Daoy (cell line): ENCODE measurements at regions not wholly inside any gene's neighbourhood (a gene's known extent, or its start where the extent isn't known, plus 50 kb on each side); places are given as distances from the start of the nearest gene placed in this dataset.
"Not testable (repeated sequence)": the region's sequence is repeated elsewhere in the genome, so short reads cannot be mapped to it uniquely, and the experiment has no call there.

Experiments used
- DNase-seq: peaks from one replicate; pipeline ENCODE4 v3.0.0-alpha.2; 2015; ENCODE audit warnings: low read depth

DNA sequence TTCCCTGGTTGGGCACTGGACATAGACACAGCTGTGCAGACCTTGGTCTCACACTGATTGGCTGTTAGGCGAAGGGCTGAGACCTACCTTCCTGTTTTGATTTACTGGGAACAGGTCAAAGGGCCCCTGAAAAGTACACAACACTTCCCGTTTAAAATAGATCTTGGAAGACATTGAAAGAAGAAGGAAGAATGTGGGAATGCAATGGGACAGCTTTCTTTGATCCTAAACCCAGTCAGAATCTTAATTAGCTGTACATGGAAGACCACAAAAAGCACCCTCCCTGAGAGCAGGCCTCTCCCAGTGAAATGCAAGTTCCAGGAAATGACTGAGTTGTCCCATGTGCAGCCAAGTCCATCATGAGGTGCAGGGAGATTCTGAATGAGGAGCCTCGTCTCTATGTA is 83.6 kb upstream of the EXOC2 start:
- DNase-seq: no peak

DNA sequence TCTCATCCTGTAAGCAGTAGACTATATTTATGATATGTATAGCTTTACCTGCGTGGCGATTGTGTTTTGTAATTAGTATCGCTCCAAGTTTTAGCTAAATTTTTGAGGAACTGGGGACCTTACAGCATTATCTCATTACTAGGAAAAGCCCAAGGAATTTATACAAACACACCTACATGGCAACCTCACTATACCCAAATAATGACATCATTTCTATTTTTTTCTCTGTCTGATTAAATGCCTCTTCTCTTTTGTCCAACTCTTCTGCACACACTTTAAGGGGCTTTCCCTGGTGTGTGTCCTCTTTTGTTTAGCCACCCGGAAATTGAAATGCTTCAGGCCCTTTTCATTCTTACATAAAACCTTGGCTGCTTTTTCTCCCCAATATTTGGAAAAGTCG is 82.9 kb upstream of the EXOC2 start:
- DNase-seq: no peak

DNA sequence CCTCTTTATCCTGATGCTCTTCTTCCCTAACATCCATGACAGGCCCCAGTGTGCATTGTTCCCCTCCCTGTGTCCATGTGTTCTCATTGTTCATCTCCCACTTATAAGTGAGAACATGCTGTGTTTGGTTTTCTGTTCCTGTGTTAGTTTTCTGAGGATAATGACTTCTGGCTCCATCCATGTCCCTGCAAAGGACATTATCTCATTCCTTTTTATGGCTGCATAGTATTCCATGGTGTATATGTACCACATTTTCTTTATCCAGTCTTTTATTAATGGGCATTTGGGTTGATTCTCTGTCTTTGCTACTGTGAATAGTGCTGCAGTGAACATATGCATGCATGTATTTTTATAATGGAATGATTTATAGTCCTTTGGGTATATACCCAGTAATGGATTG is 78.7 kb upstream of the EXOC2 start:
- DNase-seq: not testable (repeated sequence)

DNA sequence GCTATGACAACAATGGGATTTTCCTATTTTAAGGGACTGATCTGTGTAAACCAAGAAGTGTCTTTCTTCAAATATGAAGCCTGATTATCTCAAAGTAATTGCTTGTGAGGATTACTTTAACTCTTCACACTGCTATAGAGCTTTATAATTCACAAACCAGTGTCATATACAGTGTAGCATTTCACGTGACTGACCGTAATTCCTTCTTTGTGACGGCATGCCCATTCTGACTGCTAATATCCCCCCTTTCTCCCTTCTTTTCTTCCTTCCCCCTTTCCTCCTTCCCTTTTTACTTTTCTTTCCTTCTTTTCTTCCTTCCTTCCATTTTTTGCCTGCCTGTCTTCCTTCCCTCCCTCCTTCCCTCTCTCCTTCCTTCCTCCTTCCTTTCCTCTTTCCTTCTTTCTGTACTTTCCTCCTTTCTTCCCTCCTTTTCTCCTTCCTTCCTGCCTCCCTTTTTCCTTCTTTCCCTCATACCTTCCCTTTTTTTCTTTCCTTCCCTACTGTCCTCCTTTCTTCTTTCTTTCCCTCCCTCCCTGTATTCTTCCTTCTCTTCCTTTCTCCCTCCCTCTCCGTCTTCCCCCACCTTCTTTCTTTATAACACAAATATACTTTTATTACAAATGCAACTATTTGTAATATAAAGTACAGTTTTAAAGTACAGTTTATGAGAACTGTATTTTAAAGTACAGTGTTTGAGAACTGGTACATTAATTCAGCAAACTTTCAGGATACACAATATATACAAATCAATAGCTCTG is 75.0 kb upstream of the EXOC2 start:
- no peak for DNase-seq

DNA sequence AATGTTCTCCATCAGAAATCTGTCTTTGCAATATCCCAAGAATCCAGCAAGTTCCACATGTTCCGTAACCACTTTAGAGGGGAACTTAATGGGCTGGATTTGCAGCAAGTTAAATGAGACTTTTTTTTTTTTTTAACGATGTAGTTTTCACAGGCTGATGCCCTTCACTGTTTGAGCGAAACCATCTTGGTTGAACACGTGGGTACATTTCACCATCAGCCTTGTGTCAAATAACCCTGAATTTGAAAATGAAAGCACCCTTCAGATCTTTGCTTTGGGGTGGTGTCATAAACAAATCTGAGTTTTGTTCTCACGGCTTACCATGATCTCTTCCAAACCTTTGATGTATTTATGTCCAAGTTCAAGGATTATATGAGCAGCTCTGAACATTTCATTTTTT is 73.7 kb upstream of the EXOC2 start:
- peak; percentile 58 for DNase-seq

DNA sequence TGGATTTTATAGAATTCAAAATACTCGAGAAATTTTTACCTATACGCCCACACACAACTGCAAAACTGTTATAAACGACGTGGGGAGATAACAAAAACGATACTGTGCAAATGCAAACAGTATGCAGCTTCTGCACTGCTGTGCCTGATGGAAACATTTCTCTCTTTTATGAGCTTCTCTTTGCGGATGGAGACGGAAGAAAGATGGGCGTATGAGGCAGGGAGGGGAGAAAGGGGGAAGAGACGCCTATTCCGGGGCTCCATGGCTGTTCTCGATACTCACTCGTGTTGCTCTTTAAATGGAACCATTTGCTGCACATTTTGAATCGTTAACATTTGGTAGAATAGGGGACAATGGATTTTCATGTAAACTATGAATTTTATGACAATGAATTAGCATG is 69.1 kb upstream of the EXOC2 start:
- no peak for DNase-seq

DNA sequence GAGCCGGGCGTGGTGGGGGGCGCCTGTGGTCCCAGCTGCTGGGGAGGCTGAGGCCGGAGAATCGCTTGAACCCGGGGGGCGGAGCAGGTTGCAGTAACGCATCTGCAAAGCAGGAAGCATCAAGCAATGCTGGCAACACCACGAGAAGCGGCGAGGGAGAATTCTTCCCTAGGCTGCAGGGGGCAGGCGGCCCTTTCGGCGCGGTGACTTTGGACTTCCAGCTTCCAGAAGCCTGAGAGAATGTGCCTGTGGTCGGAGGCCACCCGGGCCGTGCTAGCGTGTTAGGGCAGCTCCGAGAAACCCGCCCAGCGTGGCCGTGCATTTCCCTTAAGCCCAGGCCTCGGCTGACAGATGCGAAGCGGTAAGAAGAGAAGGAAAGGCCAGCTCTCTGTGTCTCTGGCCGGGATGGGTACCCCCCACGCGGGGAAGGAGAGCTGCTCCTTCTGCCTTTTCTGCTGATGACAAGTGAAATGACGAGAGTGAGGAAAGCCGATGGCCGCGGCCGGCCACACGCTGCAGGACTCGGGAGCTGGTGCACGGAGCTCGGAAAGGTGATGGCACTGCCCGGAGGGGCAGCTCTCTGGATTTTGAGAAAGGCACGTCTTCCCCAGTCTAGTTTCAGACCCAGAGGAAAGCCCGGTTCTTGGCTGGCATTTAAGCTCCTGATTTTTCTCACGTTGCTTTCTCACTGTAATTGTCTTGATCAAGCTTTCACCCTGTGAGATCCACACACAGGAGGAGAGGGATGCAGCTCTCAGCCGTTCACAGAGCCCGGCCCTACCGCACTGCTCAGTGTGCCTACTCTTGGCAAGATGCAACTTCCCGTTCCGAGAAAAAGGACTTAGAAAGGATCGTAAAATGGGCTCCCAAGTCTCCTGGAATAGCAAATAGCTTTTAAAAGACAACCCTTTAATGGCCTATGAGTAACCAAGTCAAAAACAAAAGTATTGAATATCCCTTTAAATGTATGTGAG is 68.3 kb upstream of the EXOC2 start:
- peak; percentile 41 for DNase-seq

DNA sequence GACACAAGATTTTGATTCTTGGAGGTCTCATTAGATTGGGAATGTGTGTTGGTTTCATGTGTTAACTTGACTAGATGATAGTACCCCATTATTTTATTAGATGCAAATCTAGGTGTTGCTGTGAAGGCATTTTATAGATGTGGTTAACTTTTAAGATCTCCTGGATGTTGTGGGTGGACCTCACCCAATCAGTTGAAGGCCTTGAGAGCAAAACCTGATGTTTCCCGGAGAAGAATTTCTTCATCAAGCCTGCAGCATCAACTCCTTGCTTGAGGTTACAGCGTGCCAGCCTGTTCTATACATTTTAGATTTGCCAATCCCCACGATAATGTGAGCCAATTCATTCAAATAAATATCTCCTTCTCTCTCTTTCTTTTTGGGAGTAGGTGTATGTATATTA is 66.8 kb upstream of the EXOC2 start:
- DNase-seq: no peak

DNA sequence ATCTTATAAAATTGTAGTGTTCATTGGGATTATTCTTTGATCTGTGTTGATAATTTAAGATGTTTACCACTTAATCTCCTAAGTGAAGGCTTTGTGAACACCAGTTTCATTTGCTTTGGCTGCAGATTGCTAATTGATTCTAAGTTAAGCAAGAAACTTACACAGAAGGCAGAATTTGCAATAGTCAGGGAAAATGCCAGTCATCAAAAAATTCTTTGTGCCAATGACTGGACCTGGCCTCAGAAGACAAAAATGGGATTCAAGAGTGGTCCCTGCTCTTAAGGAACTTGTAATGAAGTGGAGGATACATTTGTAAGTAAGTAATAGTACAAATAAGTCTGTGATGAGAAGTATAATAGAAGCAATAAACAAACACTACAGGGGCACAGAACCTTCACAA is 63.3 kb upstream of the EXOC2 start:
- no peak for DNase-seq

DNA sequence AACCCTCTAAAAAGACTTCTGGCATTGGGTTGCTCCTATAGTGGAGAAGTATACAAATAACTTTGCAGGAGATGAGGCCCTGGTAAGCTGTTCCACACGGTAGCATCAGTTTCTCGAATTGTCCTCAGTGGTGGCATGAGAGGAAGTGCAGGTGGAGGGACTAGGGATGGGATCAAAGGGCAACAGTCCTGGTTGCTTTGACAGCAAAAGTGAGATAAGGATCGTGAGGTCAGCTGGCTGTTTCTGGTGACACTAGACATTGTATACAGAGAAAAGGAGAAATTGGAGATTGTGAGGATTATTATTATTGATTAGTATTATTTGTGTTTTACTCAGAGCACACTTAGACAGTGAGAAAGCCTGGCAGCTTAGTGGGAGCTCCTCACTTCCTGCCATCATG is 61.3 kb upstream of the EXOC2 start:
- DNase-seq: no peak

DNA sequence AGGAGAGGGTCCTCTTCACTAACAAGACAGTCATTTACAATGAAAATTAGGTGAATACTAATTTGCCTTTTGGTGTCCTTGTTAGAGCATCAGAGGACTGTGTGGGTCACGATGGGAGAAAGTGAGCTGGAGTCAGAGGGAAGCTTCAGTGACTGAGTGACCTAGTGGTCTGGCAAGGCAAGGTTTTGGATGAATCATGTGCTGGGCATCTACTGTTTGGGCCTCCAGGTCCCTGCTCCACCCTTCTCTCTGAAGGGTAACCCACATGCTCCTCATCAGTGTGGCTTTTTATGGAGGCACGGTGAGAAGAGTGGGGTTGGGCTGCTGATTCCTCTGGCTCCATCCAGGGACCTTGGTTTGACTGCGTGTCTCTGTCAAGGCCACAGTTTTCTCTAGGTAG is 60.5 kb upstream of the EXOC2 start:
- peak; percentile 47 for DNase-seq

DNA sequence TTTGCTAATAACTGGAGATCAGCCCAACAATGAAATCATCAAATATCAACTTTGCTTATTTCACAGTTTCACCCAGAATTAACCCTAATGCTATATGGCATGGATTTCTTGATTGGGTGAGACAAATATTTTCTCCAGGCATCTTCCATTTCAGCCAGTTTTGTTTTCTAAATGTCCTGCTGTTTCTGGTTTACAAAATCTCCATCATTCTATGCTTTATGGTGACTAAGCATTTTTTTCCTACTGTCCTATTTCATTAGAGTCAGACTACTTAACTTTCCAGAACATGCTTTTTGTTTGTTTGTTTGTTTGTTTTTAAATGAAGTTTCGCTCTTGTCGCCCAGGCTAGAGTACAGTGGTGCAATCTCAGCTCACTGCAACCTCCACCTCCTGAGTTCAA is 59.5 kb upstream of the EXOC2 start:
- DNase-seq: no peak

DNA sequence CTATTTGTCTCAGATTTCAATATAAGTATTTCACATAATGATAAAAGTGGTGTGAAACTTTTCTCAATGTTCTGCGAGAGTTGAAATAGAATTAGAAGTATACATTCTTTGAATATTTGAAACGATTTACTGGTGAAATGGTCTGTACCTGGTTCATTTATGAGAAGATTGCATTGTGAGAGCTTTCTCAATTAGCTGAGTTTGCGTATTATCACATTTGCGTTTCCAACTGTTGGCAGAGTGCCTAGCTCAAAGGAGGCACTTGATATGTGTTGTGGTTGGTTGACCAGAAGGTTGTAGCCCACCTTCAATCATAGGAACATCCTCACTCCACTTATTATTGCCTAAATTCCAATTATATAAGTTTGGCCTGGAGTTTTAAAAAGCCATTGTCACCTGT is 58.8 kb upstream of the EXOC2 start:
- no peak for DNase-seq

DNA sequence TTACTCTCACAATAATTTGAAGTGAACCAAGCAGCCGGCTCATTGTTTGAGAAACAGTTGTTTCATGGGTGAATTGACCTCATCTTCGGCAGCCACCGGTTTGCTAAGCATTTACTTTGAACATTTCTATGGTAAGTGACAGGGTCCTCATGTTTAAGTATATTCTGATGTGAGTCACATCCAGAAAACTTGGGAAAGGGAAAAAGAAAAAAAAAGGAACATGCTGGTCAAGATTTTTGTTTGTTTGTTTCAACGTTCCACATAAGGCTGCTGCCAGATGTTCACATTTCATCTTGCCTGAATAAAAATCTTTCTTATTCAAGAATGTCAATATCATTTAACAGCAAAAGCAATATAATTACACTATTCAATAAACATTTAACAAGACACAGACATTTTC is 55.0 kb upstream of the EXOC2 start:
- no peak for DNase-seq

DNA sequence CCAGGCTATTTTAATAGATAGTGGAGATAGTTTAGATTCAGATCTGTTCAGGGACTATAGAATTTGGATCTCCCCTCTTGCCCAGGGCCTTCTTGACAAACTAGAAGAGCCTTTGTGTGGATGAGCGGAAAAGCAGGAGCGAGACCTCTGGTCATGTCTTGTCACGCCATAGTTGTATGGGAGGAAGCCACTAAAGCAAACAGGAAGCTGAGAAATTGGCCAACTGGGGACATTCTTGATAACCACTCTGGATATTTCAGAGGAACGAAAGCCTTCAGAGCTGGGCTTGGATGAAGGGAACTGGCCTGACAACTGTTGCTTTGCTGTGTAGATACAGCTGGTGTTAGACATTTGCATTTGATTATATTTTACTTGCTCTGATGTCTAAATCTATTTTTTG is 54.1 kb upstream of the EXOC2 start:
- no peak for DNase-seq

DNA sequence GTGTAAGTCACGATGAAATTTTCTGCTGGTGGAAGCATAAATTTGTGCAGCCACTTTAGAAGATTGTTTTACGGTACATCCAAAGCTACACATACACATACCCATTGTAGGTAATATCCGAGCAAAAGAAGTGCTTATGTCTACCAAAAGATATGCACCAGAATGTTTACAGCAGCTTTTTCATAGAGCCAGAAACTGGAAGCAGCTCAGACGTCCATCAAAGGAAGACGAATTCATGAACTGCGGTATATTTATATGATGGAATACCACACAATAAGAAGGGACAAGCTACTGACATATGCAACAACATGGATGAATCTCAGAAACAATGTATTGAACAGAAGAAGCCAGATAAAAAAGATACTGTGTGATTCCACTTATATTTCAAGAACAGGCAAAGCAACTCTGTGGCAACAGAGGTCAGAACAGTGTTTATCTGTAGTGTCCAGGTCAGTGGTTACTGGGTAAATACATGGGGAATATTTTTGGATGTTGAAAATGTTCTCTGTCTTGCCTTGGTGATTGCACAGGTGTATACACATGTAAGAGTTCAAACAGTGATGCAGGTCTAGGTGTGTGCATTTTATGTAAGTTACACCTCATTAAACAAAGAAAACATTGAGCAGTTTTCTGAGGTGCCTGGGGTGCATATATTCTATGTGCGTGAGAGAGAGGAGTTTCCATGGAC is 51.9 kb upstream of the EXOC2 start:
- no peak for DNase-seq

DNA sequence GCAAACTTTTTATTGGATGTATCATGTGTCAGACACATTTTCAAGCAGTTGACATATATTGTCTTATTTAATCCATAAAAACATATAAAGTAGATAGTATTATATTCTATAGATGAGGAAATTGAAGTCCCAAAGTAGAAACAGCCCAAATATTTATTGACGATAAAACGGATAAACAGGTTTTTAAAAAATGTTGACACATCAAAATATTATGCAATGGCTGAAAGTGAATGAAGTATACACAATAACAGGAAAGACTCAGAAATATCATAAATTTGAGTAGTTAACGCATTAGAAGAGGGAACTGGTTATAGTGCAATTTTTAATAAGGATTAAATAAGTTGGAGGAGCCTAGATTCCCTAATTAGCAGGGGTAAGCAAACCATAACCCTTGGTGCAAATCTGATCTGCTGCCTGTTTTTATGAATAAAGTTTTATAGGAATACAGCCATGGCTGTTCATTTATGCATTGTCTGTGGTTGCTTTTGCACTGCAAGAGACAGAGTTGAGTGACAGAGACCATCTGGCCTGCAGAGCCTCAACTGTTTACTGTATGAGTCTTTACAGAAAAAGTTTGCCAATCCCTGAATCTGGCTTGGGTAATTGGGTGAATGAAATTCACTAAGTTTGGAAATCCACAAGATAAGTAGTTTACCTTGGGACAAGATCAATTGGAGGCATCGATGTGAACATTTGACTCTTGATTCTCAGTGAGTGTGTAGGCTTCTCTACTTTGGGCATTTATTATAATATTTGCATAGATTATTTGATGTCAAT is 50.6 kb upstream of the EXOC2 start:
- no peak for DNase-seq
